ENCODE measurements at regions not wholly inside any gene's neighbourhood (a gene's known extent, or its start where the extent isn't known, plus 50 kb on each side); places are given as distances from the start of the nearest gene placed in this dataset.
"Not testable (repeated sequence)": the region's sequence is repeated elsewhere in the genome, so short reads cannot be mapped to it uniquely, and the experiment has no call there.

GRCh38 chr17:70288540-70289290, 119.4 kb downstream of the KCNJ2 start:
- DNase-seq, result no peak

GRCh38 chr17:70290770-70291169, 121.4 kb downstream of the KCNJ2 start:
- DNase-seq, result no peak

- DNase-seq, result no peak
Measured at GRCh38 chr17:70292366-70292765, 123.0 kb downstream of the KCNJ2 start.

GRCh38 chr17:70293564-70294310, 124.4 kb downstream of the KCNJ2 start:
- not testable (repeated sequence) for DNase-seq

GRCh38 chr17:70295329-70295728, 126.0 kb downstream of the KCNJ2 start:
- DNase-seq, result no peak

GRCh38 chr17:70295731-70296130, 126.4 kb downstream of the KCNJ2 start:
- DNase-seq, result no peak

- DNase-seq, result no peak
Measured at GRCh38 chr17:70296456-70296855, 127.1 kb downstream of the KCNJ2 start.

GRCh38 chr17:70297397-70297796, 128.1 kb downstream of the KCNJ2 start:
- no peak for DNase-seq

GRCh38 chr17:70298929-70299531, 129.7 kb downstream of the KCNJ2 start:
- DNase-seq, result no peak

- DNase-seq, result no peak
Measured at GRCh38 chr17:70307430-70308225, 138.3 kb downstream of the KCNJ2 start.

- no peak for DNase-seq
Measured at GRCh38 chr17:70308618-70309017, 139.3 kb downstream of the KCNJ2 start.

GRCh38 chr17:70310221-70310672, 140.9 kb downstream of the KCNJ2 start:
- DNase-seq, result no peak

GRCh38 chr17:70313086-70313852, 143.9 kb downstream of the KCNJ2 start:
- no peak for DNase-seq

- no peak for DNase-seq
Measured at GRCh38 chr17:70314096-70314495, 144.8 kb downstream of the KCNJ2 start.

- DNase-seq, result no peak
Measured at GRCh38 chr17:70314506-70314905, 145.2 kb downstream of the KCNJ2 start.

GRCh38 chr17:70317421-70317820, 148.1 kb downstream of the KCNJ2 start:
- no peak for DNase-seq

- DNase-seq, result no peak
Measured at GRCh38 chr17:70318051-70318450, 148.7 kb downstream of the KCNJ2 start.

- no peak for DNase-seq
Measured at GRCh38 chr17:70319516-70319915, 150.2 kb downstream of the KCNJ2 start.

- no peak for DNase-seq
Measured at GRCh38 chr17:70320673-70321345, 151.5 kb downstream of the KCNJ2 start.

- DNase-seq, result no peak
Measured at GRCh38 chr17:70321352-70321751, 152.0 kb downstream of the KCNJ2 start.

GRCh38 chr17:70323269-70323668, 153.9 kb downstream of the KCNJ2 start:
- DNase-seq, result no peak

- no peak for DNase-seq
Measured at GRCh38 chr17:70324031-70324430, 154.7 kb downstream of the KCNJ2 start.
